Activated naive CD8-positive, alpha-beta T cell treated with anti-CD3 and anti-CD28 coated beads for 36 hours (primary cell): ENCODE measurements at regions not wholly inside any gene's neighbourhood (a gene's known extent, or its start where the extent isn't known, plus 50 kb on each side); places are given as distances from the start of the nearest gene placed in this dataset.
"Not testable (repeated sequence)": the region's sequence is repeated elsewhere in the genome, so short reads cannot be mapped to it uniquely, and the experiment has no call there.

Source experiments
- DNase-seq: peaks from one replicate; pipeline ENCODE4 v3.0.0; 2021
- H3K27ac Mint-ChIP-seq: one replicate; pipeline ENCODE4 v1.8.0; 2022; ENCODE audit warnings: mild to moderate bottlenecking, moderate library complexity, mixed read lengths
- H3K27me3 Mint-ChIP-seq: one replicate; pipeline ENCODE4 v1.8.0; 2022; ENCODE audit warnings: mild to moderate bottlenecking, mixed read lengths
- H3K36me3 Mint-ChIP-seq: one replicate; pipeline ENCODE4 v1.8.0; 2021; ENCODE audit warnings: mild to moderate bottlenecking, mixed read lengths
- H3K4me1 Mint-ChIP-seq: one replicate; pipeline ENCODE4 v1.8.0; 2021; ENCODE audit warnings: mixed read lengths
- H3K4me3 Mint-ChIP-seq: one replicate; pipeline ENCODE4 v1.8.0; 2022; ENCODE audit warnings: mild to moderate bottlenecking, moderate library complexity, mixed read lengths
- H3K9me3 Mint-ChIP-seq: one replicate; pipeline ENCODE4 v1.8.0; 2022; ENCODE audit warnings: mixed read lengths

GRCh38 chr10:25811052-25811685 lies 122.9 kb upstream of the MYO3A start:
- H3K36me3 Mint-ChIP-seq: no peaks in the 10 kb centered on the region
- H3K9me3 Mint-ChIP-seq: no peaks in the 10 kb centered on the region
- no peak overlapping the region for H3K4me3 Mint-ChIP-seq
- DNase-seq: no peak
- H3K27ac Mint-ChIP-seq: no peak overlapping the region
- H3K4me1 Mint-ChIP-seq: no peaks in the 10 kb centered on the region
- no peaks in the 10 kb centered on the region for H3K27me3 Mint-ChIP-seq

- DNase-seq: no peak
- Mint-ChIP-seq H3K27me3 (no peaks in the 10 kb centered on the region), H3K27ac (no peak overlapping the region), H3K36me3 (no peaks in the 10 kb centered on the region), H3K4me1 (no peaks in the 10 kb centered on the region), H3K9me3 (no peaks in the 10 kb centered on the region), H3K4me3 (no peak overlapping the region)
Measured at GRCh38 chr10:25813511-25813910, 120.5 kb upstream of the MYO3A start.

- H3K9me3 Mint-ChIP-seq: no peaks in the 10 kb centered on the region
- H3K27me3 Mint-ChIP-seq: peaks cover 4% of the 10 kb centered on the region
- H3K36me3 Mint-ChIP-seq: no peaks in the 10 kb centered on the region
- H3K4me1 Mint-ChIP-seq: no peaks in the 10 kb centered on the region
- H3K4me3 Mint-ChIP-seq: no peak overlapping the region
- no peak overlapping the region for H3K27ac Mint-ChIP-seq
- DNase-seq: no peak
Measured at GRCh38 chr10:25815236-25815635, 118.8 kb upstream of the MYO3A start.

- DNase-seq: no peak
- no peaks in the 10 kb centered on the region for H3K9me3 Mint-ChIP-seq
- peaks cover 4% of the 10 kb centered on the region for H3K27me3 Mint-ChIP-seq
- H3K27ac Mint-ChIP-seq: no peak overlapping the region
- H3K4me3 Mint-ChIP-seq: no peak overlapping the region
- no peaks in the 10 kb centered on the region for H3K36me3 Mint-ChIP-seq
- H3K4me1 Mint-ChIP-seq: no peaks in the 10 kb centered on the region
Measured at GRCh38 chr10:25815999-25816768, 117.8 kb upstream of the MYO3A start.

GRCh38 chr10:25817200-25817599 lies 116.8 kb upstream of the MYO3A start:
- no peaks in the 10 kb centered on the region for H3K4me1 Mint-ChIP-seq
- H3K36me3 Mint-ChIP-seq: no peaks in the 10 kb centered on the region
- no peak overlapping the region for H3K4me3 Mint-ChIP-seq
- no peak for DNase-seq
- peaks cover 4% of the 10 kb centered on the region for H3K27me3 Mint-ChIP-seq
- H3K9me3 Mint-ChIP-seq: no peaks in the 10 kb centered on the region
- no peak overlapping the region for H3K27ac Mint-ChIP-seq

- H3K4me1 Mint-ChIP-seq: no peaks in the 10 kb centered on the region
- no peak overlapping the region for H3K27ac Mint-ChIP-seq
- H3K4me3 Mint-ChIP-seq: no peak overlapping the region
- DNase-seq: no peak
- H3K27me3 Mint-ChIP-seq: peaks cover 4% of the 10 kb centered on the region
- no peaks in the 10 kb centered on the region for H3K9me3 Mint-ChIP-seq
- no peaks in the 10 kb centered on the region for H3K36me3 Mint-ChIP-seq
Measured at GRCh38 chr10:25818751-25819150, 115.3 kb upstream of the MYO3A start.

- H3K9me3 Mint-ChIP-seq: no peaks in the 10 kb centered on the region
- no peak overlapping the region for H3K4me3 Mint-ChIP-seq
- H3K27ac Mint-ChIP-seq: no peak overlapping the region
- no peak for DNase-seq
- no peaks in the 10 kb centered on the region for H3K4me1 Mint-ChIP-seq
- peaks cover 4% of the 10 kb centered on the region for H3K27me3 Mint-ChIP-seq
- H3K36me3 Mint-ChIP-seq: no peaks in the 10 kb centered on the region
Measured at GRCh38 chr10:25820472-25820871, 113.6 kb upstream of the MYO3A start.

GRCh38 chr10:25820874-25821273 lies 113.2 kb upstream of the MYO3A start:
- DNase-seq: no peak
- Mint-ChIP-seq H3K4me3 (no peak overlapping the region), H3K36me3 (no peaks in the 10 kb centered on the region), H3K4me1 (no peaks in the 10 kb centered on the region), H3K27ac (no peak overlapping the region), H3K9me3 (no peaks in the 10 kb centered on the region), H3K27me3 (peaks cover 4% of the 10 kb centered on the region)

- Mint-ChIP-seq H3K4me3 (no peak overlapping the region), H3K9me3 (no peaks in the 10 kb centered on the region), H3K27me3 (peaks cover 16% of the 10 kb centered on the region), H3K27ac (no peak overlapping the region), H3K36me3 (no peaks in the 10 kb centered on the region), H3K4me1 (no peaks in the 10 kb centered on the region)
- DNase-seq: no peak
Measured at GRCh38 chr10:25824050-25824449, 110.0 kb upstream of the MYO3A start.

GRCh38 chr10:25828475-25828874 lies 105.6 kb upstream of the MYO3A start:
- H3K4me1 Mint-ChIP-seq: no peaks in the 10 kb centered on the region

GRCh38 chr10:25831080-25831479 lies 102.9 kb upstream of the MYO3A start:
- DNase-seq: no peak
- Mint-ChIP-seq H3K4me3 (no peak overlapping the region), H3K36me3 (no peaks in the 10 kb centered on the region), H3K4me1 (no peaks in the 10 kb centered on the region), H3K27me3 (peaks cover 19% of the 10 kb centered on the region), H3K27ac (no peak overlapping the region), H3K9me3 (peaks cover 3% of the 10 kb centered on the region)

More at GRCh38 chr10:25828475-25828874, 105.6 kb upstream of the MYO3A start:
- Mint-ChIP-seq H3K36me3 (no peaks in the 10 kb centered on the region), H3K27me3 (peaks cover 19% of the 10 kb centered on the region), H3K4me3 (no peak overlapping the region), H3K27ac (no peak overlapping the region), H3K9me3 (no peaks in the 10 kb centered on the region)
- DNase-seq: no peak

GRCh38 chr10:25839683-25840082 lies 94.3 kb upstream of the MYO3A start:
- Mint-ChIP-seq H3K4me3 (no peak overlapping the region), H3K4me1 (no peaks in the 10 kb centered on the region), H3K36me3 (no peaks in the 10 kb centered on the region), H3K27me3 (peaks cover 13% of the 10 kb centered on the region), H3K27ac (no peak overlapping the region), H3K9me3 (peaks cover 3% of the 10 kb centered on the region)
- no peak for DNase-seq

GRCh38 chr10:25840875-25841274 lies 93.2 kb upstream of the MYO3A start:
- peaks cover 13% of the 10 kb centered on the region for H3K27me3 Mint-ChIP-seq
- H3K4me3 Mint-ChIP-seq, H3K9me3 Mint-ChIP-seq, DNase-seq, H3K4me1 Mint-ChIP-seq, H3K36me3 Mint-ChIP-seq, H3K27ac Mint-ChIP-seq: not testable (repeated sequence)

- H3K4me1 Mint-ChIP-seq: no peaks in the 10 kb centered on the region
- DNase-seq: no peak
- H3K9me3 Mint-ChIP-seq: no peaks in the 10 kb centered on the region
Measured at GRCh38 chr10:25842146-25842545, 91.9 kb upstream of the MYO3A start.

GRCh38 chr10:25843551-25844170 lies 90.4 kb upstream of the MYO3A start:
- H3K36me3 Mint-ChIP-seq: no peaks in the 10 kb centered on the region
- H3K27ac Mint-ChIP-seq: no peak overlapping the region
- H3K4me3 Mint-ChIP-seq: no peak overlapping the region
- no peaks in the 10 kb centered on the region for H3K4me1 Mint-ChIP-seq
- H3K9me3 Mint-ChIP-seq: peaks cover 6% of the 10 kb centered on the region
- peaks cover 11% of the 10 kb centered on the region for H3K27me3 Mint-ChIP-seq
- DNase-seq: no peak

More at GRCh38 chr10:25842146-25842545, 91.9 kb upstream of the MYO3A start:
- H3K27me3 Mint-ChIP-seq: peaks cover 8% of the 10 kb centered on the region
- no peaks in the 10 kb centered on the region for H3K36me3 Mint-ChIP-seq
- H3K27ac Mint-ChIP-seq: no peak overlapping the region
- no peak overlapping the region for H3K4me3 Mint-ChIP-seq
